Keratinocyte (primary cell): ENCODE measurements at regions not wholly inside any gene's neighbourhood (a gene's known extent, or its start where the extent isn't known, plus 50 kb on each side); places are given as distances from the start of the nearest gene placed in this dataset.
"Not testable (repeated sequence)": the region's sequence is repeated elsewhere in the genome, so short reads cannot be mapped to it uniquely, and the experiment has no call there.

Experiments
- EZH2 ChIP-seq: IDR thresholded peaks from one replicate; pipeline ENCODE4 v1.6.1; 2012; ENCODE audit warnings: inconsistent platforms, mild to moderate bottlenecking, low read length, moderate library complexity
- TF ChIP-seq, protein P1 (sequence below), 3 experiments: IDR thresholded peaks in 1 of 3; conservative IDR thresholded peaks in 1 of 3; optimal IDR thresholded peaks in 1 of 3; 2 replicates in 2 of 3; 3 replicates in 1 of 3; pipeline versions ENCODE3 to v1.5.1; 2011; ENCODE audit warnings: low read length in 3 of 3, mild to moderate bottlenecking in 3 of 3, moderate library complexity in 2 of 3, control low read depth in 1 of 3, inconsistent platforms in 1 of 3; ENCODE audit not compliant: insufficient read depth in 2 of 3; ENCODE audit errors: extremely low read depth in 1 of 3

GRCh38 chr9:75500940-75501339 lies 389.5 kb upstream of the PCSK5 start:
- TF ChIP-seq, protein P1, sequence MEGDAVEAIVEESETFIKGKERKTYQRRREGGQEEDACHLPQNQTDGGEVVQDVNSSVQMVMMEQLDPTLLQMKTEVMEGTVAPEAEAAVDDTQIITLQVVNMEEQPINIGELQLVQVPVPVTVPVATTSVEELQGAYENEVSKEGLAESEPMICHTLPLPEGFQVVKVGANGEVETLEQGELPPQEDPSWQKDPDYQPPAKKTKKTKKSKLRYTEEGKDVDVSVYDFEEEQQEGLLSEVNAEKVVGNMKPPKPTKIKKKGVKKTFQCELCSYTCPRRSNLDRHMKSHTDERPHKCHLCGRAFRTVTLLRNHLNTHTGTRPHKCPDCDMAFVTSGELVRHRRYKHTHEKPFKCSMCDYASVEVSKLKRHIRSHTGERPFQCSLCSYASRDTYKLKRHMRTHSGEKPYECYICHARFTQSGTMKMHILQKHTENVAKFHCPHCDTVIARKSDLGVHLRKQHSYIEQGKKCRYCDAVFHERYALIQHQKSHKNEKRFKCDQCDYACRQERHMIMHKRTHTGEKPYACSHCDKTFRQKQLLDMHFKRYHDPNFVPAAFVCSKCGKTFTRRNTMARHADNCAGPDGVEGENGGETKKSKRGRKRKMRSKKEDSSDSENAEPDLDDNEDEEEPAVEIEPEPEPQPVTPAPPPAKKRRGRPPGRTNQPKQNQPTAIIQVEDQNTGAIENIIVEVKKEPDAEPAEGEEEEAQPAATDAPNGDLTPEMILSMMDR (optimal IDR thresholded peaks at IDR 0.05 in 1 of 3, IDR thresholded peaks at IDR 0.05 in 1 of 3, conservative IDR thresholded peaks at IDR 0.05 in 1 of 3; ENCODE audit: extremely low read depth in 1 of 3, insufficient read depth in 2 of 3, low read length in 3 of 3) = not testable (repeated sequence)
- TF ChIP-seq EZH2 = not testable (repeated sequence)
